DOHH2 (cell line): ENCODE measurements at regions not wholly inside any gene's neighbourhood (a gene's known extent, or its start where the extent isn't known, plus 50 kb on each side); places are given as distances from the start of the nearest gene placed in this dataset.

Experiments used
- CTCF ChIP-seq: fragments of 200-600 bp; sonication (generic); IDR thresholded peaks from one replicate; pipeline ENCODE4 v1.5.1; 2014; ENCODE audit warnings: antibody characterized with exemption, mild to moderate bottlenecking, low read depth, low read length; ENCODE audit not compliant: poor library complexity, severe bottlenecking
- EZH2phosphoT487 ChIP-seq: fragments of 200-600 bp; sonication (generic); IDR thresholded peaks from 2 replicates; pipeline ENCODE4 v1.6.1; 2017; ENCODE audit warnings: borderline replicate concordance, mild to moderate bottlenecking, antibody characterized with exemption, low read length, moderate library complexity, mixed read lengths

DNA sequence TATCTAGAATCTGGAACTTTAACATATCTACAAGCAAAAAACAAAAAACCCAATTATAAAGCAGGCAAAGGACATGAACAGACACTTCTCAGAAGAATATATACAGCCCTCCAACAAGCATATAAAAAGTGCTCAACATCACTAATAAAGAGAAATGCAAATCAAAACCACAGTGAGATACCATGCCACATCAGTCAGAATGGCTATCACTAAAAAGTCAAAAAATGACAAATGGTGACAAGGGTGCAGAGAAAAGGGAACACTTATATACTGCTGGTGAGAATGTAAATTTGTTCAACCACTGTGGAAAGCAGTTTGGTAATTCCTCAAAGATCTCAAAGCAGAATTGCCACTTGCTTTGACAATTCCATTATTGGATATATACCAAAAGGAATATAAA lies 215.0 kb upstream of the EYS start:
- TF ChIP-seq CTCF (no peak), EZH2phosphoT487 (no peak)
